8988T (cell line): ENCODE measurements at regions not wholly inside any gene's neighbourhood (a gene's known extent, or its start where the extent isn't known, plus 50 kb on each side); places are given as distances from the start of the nearest gene placed in this dataset.

Experiments used
- DNase-seq: peaks from one replicate; pipeline ENCODE4 v3.0.0; 2011

GRCh38 chr10:129140921-129141885 is 325.8 kb upstream of the MGMT start:
- no peak for DNase-seq

GRCh38 chr10:129151281-129151680 is 315.8 kb upstream of the MGMT start:
- no peak for DNase-seq

- DNase-seq: no peak
Observed at GRCh38 chr10:129156406-129156805, 310.6 kb upstream of the MGMT start.

GRCh38 chr10:129157185-129157584 is 309.9 kb upstream of the MGMT start:
- no peak for DNase-seq

GRCh38 chr10:129161150-129161549 is 305.9 kb upstream of the MGMT start:
- DNase-seq: no peak

GRCh38 chr10:129163531-129163930 is 303.5 kb upstream of the MGMT start:
- DNase-seq: no peak

GRCh38 chr10:129165076-129165720 is 301.8 kb upstream of the MGMT start:
- no peak for DNase-seq

- no peak for DNase-seq
Observed at GRCh38 chr10:129165770-129166169, 301.3 kb upstream of the MGMT start.

GRCh38 chr10:129168660-129169059 is 298.4 kb upstream of the MGMT start:
- no peak for DNase-seq

GRCh38 chr10:129169115-129169514 is 297.9 kb upstream of the MGMT start:
- no peak for DNase-seq

- DNase-seq: no peak
Observed at GRCh38 chr10:129170812-129171211, 296.2 kb upstream of the MGMT start.

GRCh38 chr10:129171812-129172211 is 295.2 kb upstream of the MGMT start:
- no peak for DNase-seq

- DNase-seq: no peak
Observed at GRCh38 chr10:129174232-129175014, 292.6 kb upstream of the MGMT start.

GRCh38 chr10:129179245-129179971 is 287.6 kb upstream of the MGMT start:
- DNase-seq: no peak

- DNase-seq: no peak
Observed at GRCh38 chr10:129179972-129180678, 286.9 kb upstream of the MGMT start.

- DNase-seq: no peak
Observed at GRCh38 chr10:129184196-129184595, 282.8 kb upstream of the MGMT start.

GRCh38 chr10:129187331-129187730 is 279.7 kb upstream of the MGMT start:
- no peak for DNase-seq

- DNase-seq: no peak
Observed at GRCh38 chr10:129191797-129192196, 275.2 kb upstream of the MGMT start.

- no peak for DNase-seq
Observed at GRCh38 chr10:129192344-129193128, 274.5 kb upstream of the MGMT start.

GRCh38 chr10:129193148-129193547 is 273.9 kb upstream of the MGMT start:
- no peak for DNase-seq

GRCh38 chr10:129194181-129194870 is 272.7 kb upstream of the MGMT start:
- no peak for DNase-seq
